ENCODE measurements at regions not wholly inside any gene's neighbourhood (a gene's known extent, or its start where the extent isn't known, plus 50 kb on each side); places are given as distances from the start of the nearest gene placed in this dataset.

- Histone ChIP-seq H3K4me3 (ENCODE audit: low read depth, low read length) (no peak overlapping the region), H3K4me1 (ENCODE audit: control insufficient read depth, insufficient read depth, low read length) (no peaks in the 10 kb centered on the region), H3K9me3 (ENCODE audit: control insufficient read depth, insufficient read depth, low read length) (no peaks in the 10 kb centered on the region), H3K36me3 (ENCODE audit: control insufficient read depth, insufficient read depth, low read length) (no peaks in the 10 kb centered on the region), H3K27me3 (ENCODE audit: control insufficient read depth, insufficient read depth, low read length) (no peaks in the 10 kb centered on the region), H3K27ac (ENCODE audit: low read depth, low read length) (no peak overlapping the region)
- WGBS (ENCODE audit: insufficient coverage), result 10% methylated on average over 2 of the region's 6 CpGs
- peak in 2 of 6 donors; percentile 76 to 78 for DNase-seq (ENCODE audit: low read depth in 4 of 6, low spot score in 6 of 6)
Observed at GRCh38 chr2:103960951-103961350, 893.0 kb upstream of the POU3F3 start.

- Histone ChIP-seq H3K36me3 (ENCODE audit: control insufficient read depth, insufficient read depth, low read length) (no peaks in the 10 kb centered on the region), H3K4me3 (ENCODE audit: low read depth, low read length) (no peak overlapping the region), H3K4me1 (ENCODE audit: control insufficient read depth, insufficient read depth, low read length) (no peaks in the 10 kb centered on the region), H3K9me3 (ENCODE audit: control insufficient read depth, insufficient read depth, low read length) (no peaks in the 10 kb centered on the region), H3K27ac (ENCODE audit: low read depth, low read length) (no peak overlapping the region), H3K27me3 (ENCODE audit: control insufficient read depth, insufficient read depth, low read length) (no peaks in the 10 kb centered on the region)
- DNase-seq (ENCODE audit: low read depth in 4 of 6, low spot score in 6 of 6), result peak in 2 of 6 donors; percentile 9 to 58
- WGBS (ENCODE audit: insufficient coverage), result no CpG with 5 or more reads among the region's 4 CpGs
Observed at GRCh38 chr2:103961862-103962261, 892.1 kb upstream of the POU3F3 start.

- Histone ChIP-seq H3K9me3 (ENCODE audit: control insufficient read depth, insufficient read depth, low read length) (no peaks in the 10 kb centered on the region), H3K36me3 (ENCODE audit: control insufficient read depth, insufficient read depth, low read length) (no peaks in the 10 kb centered on the region), H3K4me3 (ENCODE audit: low read depth, low read length) (no peak overlapping the region), H3K4me1 (ENCODE audit: control insufficient read depth, insufficient read depth, low read length) (no peaks in the 10 kb centered on the region), H3K27me3 (ENCODE audit: control insufficient read depth, insufficient read depth, low read length) (no peaks in the 10 kb centered on the region), H3K27ac (ENCODE audit: low read depth, low read length) (no peak overlapping the region)
- DNase-seq (ENCODE audit: low read depth in 4 of 6, low spot score in 6 of 6), result peak in 1 of 6 donors; percentile 62
- WGBS (ENCODE audit: insufficient coverage), result no CpG with 5 or more reads among the region's 4 CpGs
Observed at GRCh38 chr2:103962670-103963069, 891.2 kb upstream of the POU3F3 start.

- 78% methylated on average over 4 of the region's 5 CpGs for WGBS (ENCODE audit: insufficient coverage)
- peak in 1 of 6 donors; percentile 75 for DNase-seq (ENCODE audit: low read depth in 4 of 6, low spot score in 6 of 6)
- Histone ChIP-seq H3K4me3 (ENCODE audit: low read depth, low read length) (no peak overlapping the region), H3K36me3 (ENCODE audit: control insufficient read depth, insufficient read depth, low read length) (no peaks in the 10 kb centered on the region), H3K4me1 (ENCODE audit: control insufficient read depth, insufficient read depth, low read length) (no peaks in the 10 kb centered on the region), H3K27me3 (ENCODE audit: control insufficient read depth, insufficient read depth, low read length) (no peaks in the 10 kb centered on the region), H3K27ac (ENCODE audit: low read depth, low read length) (no peak overlapping the region), H3K9me3 (ENCODE audit: control insufficient read depth, insufficient read depth, low read length) (no peaks in the 10 kb centered on the region)
Observed at GRCh38 chr2:103963146-103963725, 890.7 kb upstream of the POU3F3 start.

GRCh38 chr2:103977241-103977640, 876.7 kb upstream of the POU3F3 start:
- Histone ChIP-seq H3K27ac (ENCODE audit: low read depth, low read length) (no peak overlapping the region), H3K4me3 (ENCODE audit: low read depth, low read length) (no peak overlapping the region), H3K9me3 (ENCODE audit: control insufficient read depth, insufficient read depth, low read length) (no peaks in the 10 kb centered on the region), H3K36me3 (ENCODE audit: control insufficient read depth, insufficient read depth, low read length) (no peaks in the 10 kb centered on the region), H3K4me1 (ENCODE audit: control insufficient read depth, insufficient read depth, low read length) (no peaks in the 10 kb centered on the region), H3K27me3 (ENCODE audit: control insufficient read depth, insufficient read depth, low read length) (no peaks in the 10 kb centered on the region)
- DNase-seq (ENCODE audit: low read depth in 4 of 6, low spot score in 6 of 6), result no peak
- WGBS (ENCODE audit: insufficient coverage), result 100% methylated on average over 1 of the region's 4 CpGs

GRCh38 chr2:103977668-103978067, 876.2 kb upstream of the POU3F3 start:
- no peaks in the 10 kb centered on the region for H3K27me3 ChIP-seq (ENCODE audit: control insufficient read depth, insufficient read depth, low read length)
- no peak overlapping the region for H3K4me3 ChIP-seq (ENCODE audit: low read depth, low read length)
- no peaks in the 10 kb centered on the region for H3K36me3 ChIP-seq (ENCODE audit: control insufficient read depth, insufficient read depth, low read length)
- H3K4me1 ChIP-seq (ENCODE audit: control insufficient read depth, insufficient read depth, low read length), result no peaks in the 10 kb centered on the region
- H3K27ac ChIP-seq (ENCODE audit: low read depth, low read length), result no peak overlapping the region
- no peak for DNase-seq (ENCODE audit: low read depth in 4 of 6, low spot score in 6 of 6)
- H3K9me3 ChIP-seq (ENCODE audit: control insufficient read depth, insufficient read depth, low read length), result no peaks in the 10 kb centered on the region

GRCh38 chr2:103980401-103980800, 873.5 kb upstream of the POU3F3 start:
- WGBS (ENCODE audit: insufficient coverage), result no CpG with 5 or more reads among the region's 1 CpG
- no peaks in the 10 kb centered on the region for H3K36me3 ChIP-seq (ENCODE audit: control insufficient read depth, insufficient read depth, low read length)
- H3K27me3 ChIP-seq (ENCODE audit: control insufficient read depth, insufficient read depth, low read length), result no peaks in the 10 kb centered on the region
- H3K27ac ChIP-seq (ENCODE audit: low read depth, low read length), result no peak overlapping the region
- no peak for DNase-seq (ENCODE audit: low read depth in 4 of 6, low spot score in 6 of 6)
- H3K9me3 ChIP-seq (ENCODE audit: control insufficient read depth, insufficient read depth, low read length), result no peaks in the 10 kb centered on the region
- H3K4me3 ChIP-seq (ENCODE audit: low read depth, low read length), result no peak overlapping the region
- H3K4me1 ChIP-seq (ENCODE audit: control insufficient read depth, insufficient read depth, low read length), result no peaks in the 10 kb centered on the region

- Histone ChIP-seq H3K27ac (ENCODE audit: low read depth, low read length) (no peak overlapping the region), H3K4me3 (ENCODE audit: low read depth, low read length) (no peak overlapping the region), H3K36me3 (ENCODE audit: control insufficient read depth, insufficient read depth, low read length) (no peaks in the 10 kb centered on the region), H3K4me1 (ENCODE audit: control insufficient read depth, insufficient read depth, low read length) (no peaks in the 10 kb centered on the region), H3K9me3 (ENCODE audit: control insufficient read depth, insufficient read depth, low read length) (no peaks in the 10 kb centered on the region), H3K27me3 (ENCODE audit: control insufficient read depth, insufficient read depth, low read length) (no peaks in the 10 kb centered on the region)
- peak in 2 of 6 donors; percentile 44 to 72 for DNase-seq (ENCODE audit: low read depth in 4 of 6, low spot score in 6 of 6)
- WGBS (ENCODE audit: insufficient coverage), result no CpG with 5 or more reads among the region's 3 CpGs
Observed at GRCh38 chr2:103982691-103983090, 871.2 kb upstream of the POU3F3 start.

- no peak overlapping the region for H3K27ac ChIP-seq (ENCODE audit: low read depth, low read length)
- WGBS (ENCODE audit: insufficient coverage), result 63% methylated on average over 1 of the region's 4 CpGs
Observed at GRCh38 chr2:103986001-103986400, 867.9 kb upstream of the POU3F3 start.

GRCh38 chr2:103991591-103991990, 862.3 kb upstream of the POU3F3 start:
- no peaks in the 10 kb centered on the region for H3K36me3 ChIP-seq (ENCODE audit: control insufficient read depth, insufficient read depth, low read length)
- WGBS (ENCODE audit: insufficient coverage), result no CpG with 5 or more reads among the region's 2 CpGs
- no peaks in the 10 kb centered on the region for H3K9me3 ChIP-seq (ENCODE audit: control insufficient read depth, insufficient read depth, low read length)
- H3K27me3 ChIP-seq (ENCODE audit: control insufficient read depth, insufficient read depth, low read length), result no peaks in the 10 kb centered on the region
- H3K4me3 ChIP-seq (ENCODE audit: low read depth, low read length), result no peak overlapping the region
- H3K4me1 ChIP-seq (ENCODE audit: control insufficient read depth, insufficient read depth, low read length), result no peaks in the 10 kb centered on the region
- H3K27ac ChIP-seq (ENCODE audit: low read depth, low read length), result no peak overlapping the region
- DNase-seq (ENCODE audit: low read depth in 4 of 6, low spot score in 6 of 6), result no peak

More at GRCh38 chr2:103986001-103986400, 867.9 kb upstream of the POU3F3 start:
- no peak for DNase-seq (ENCODE audit: low read depth in 4 of 6, low spot score in 6 of 6)
- H3K4me3 ChIP-seq (ENCODE audit: low read depth, low read length), result no peak overlapping the region
- no peaks in the 10 kb centered on the region for H3K9me3 ChIP-seq (ENCODE audit: control insufficient read depth, insufficient read depth, low read length)
- H3K36me3 ChIP-seq (ENCODE audit: control insufficient read depth, insufficient read depth, low read length), result no peaks in the 10 kb centered on the region
- no peaks in the 10 kb centered on the region for H3K4me1 ChIP-seq (ENCODE audit: control insufficient read depth, insufficient read depth, low read length)
- H3K27me3 ChIP-seq (ENCODE audit: control insufficient read depth, insufficient read depth, low read length), result no peaks in the 10 kb centered on the region

All from spinal cord (tissue), 9 donors.